ENCODE measurements at regions not wholly inside any gene's neighbourhood (a gene's known extent, or its start where the extent isn't known, plus 50 kb on each side); places are given as distances from the start of the nearest gene placed in this dataset.
"Not testable (repeated sequence)": the region's sequence is repeated elsewhere in the genome, so short reads cannot be mapped to it uniquely, and the experiment has no call there.

DNA sequence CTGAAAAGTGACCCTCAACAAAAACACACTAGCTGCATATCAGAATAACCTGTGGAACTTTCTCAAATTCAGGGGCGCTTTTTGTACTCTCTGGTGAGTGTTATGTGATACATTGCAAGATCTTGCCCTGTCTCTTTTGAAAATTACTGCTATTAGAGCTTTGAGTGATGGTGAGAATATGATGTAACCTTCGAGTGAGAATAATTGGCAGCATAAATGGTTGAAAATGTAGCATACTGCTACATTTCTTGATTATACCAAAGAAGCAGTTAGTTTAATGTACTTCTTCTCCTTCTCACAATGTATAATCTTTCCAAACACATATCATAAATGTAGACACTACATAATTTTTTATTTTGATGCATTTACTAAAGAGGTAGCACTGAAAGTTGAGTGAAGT lies 882.9 kb downstream of the FSTL5 start:
- no peak for DNase-seq
- intact Hi-C loops (cut with DNase I; ENCODE audit: low total_unique reads) = no loop called here
- TF ChIP-seq, protein P1, sequence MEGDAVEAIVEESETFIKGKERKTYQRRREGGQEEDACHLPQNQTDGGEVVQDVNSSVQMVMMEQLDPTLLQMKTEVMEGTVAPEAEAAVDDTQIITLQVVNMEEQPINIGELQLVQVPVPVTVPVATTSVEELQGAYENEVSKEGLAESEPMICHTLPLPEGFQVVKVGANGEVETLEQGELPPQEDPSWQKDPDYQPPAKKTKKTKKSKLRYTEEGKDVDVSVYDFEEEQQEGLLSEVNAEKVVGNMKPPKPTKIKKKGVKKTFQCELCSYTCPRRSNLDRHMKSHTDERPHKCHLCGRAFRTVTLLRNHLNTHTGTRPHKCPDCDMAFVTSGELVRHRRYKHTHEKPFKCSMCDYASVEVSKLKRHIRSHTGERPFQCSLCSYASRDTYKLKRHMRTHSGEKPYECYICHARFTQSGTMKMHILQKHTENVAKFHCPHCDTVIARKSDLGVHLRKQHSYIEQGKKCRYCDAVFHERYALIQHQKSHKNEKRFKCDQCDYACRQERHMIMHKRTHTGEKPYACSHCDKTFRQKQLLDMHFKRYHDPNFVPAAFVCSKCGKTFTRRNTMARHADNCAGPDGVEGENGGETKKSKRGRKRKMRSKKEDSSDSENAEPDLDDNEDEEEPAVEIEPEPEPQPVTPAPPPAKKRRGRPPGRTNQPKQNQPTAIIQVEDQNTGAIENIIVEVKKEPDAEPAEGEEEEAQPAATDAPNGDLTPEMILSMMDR (IDR thresholded peaks at IDR 0.05) = no peak
- no peak for TF ChIP-seq POLR2A (IDR thresholded peaks at IDR 0.05)
- TF ChIP-seq POLR2AphosphoS5 (IDR thresholded peaks at IDR 0.05) = no peak
- no peak for TF ChIP-seq EP300 (IDR thresholded peaks at IDR 0.05; ENCODE audit: low read depth)

DNA sequence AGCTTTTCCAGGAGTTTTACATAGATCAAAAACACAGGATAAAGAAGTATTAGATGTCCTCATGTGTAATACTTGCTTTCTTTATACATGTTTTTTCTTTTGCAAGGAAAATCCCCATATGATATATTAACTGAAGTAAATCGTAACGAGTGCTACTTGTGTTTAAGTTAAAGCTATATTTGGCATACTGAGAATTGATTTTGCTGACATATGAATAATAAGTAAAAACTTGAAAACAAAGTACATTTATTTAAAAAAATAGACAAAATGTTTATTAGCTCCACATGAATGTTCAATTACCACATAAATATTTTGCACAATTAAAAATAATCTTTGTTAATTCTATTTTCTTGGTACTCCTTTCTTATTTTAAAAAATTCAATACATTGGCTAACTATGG lies 884.7 kb downstream of the FSTL5 start:
- intact Hi-C loops (cut with DNase I; ENCODE audit: low total_unique reads) = no loop called here
- H3K4me1 ChIP-seq = no peaks in the 10 kb centered on the region
- no peaks in the 10 kb centered on the region for H3K36me3 ChIP-seq
- in situ Hi-C loops (cut with MboI; ENCODE audit: low pct_ligation_motif_present in 1 of 4, low pct_unique_long_range_greater_than_20kb in 1 of 4, low sequenced_read_pairs in 3 of 4) = no loop called here
- TF ChIP-seq POLR2A (IDR thresholded peaks at IDR 0.05) (no peak), POLR2AphosphoS5 (IDR thresholded peaks at IDR 0.05) (no peak), EP300 (IDR thresholded peaks at IDR 0.05; ENCODE audit: low read depth) (no peak)
- TF ChIP-seq, protein P1 (IDR thresholded peaks at IDR 0.05) = no peak
- no peak overlapping the region for H3K27ac ChIP-seq
- no peaks in the 10 kb centered on the region for H3K9me3 ChIP-seq
- no peak for DNase-seq
- WGBS, 2 donors (ENCODE audit: low coverage in 1 of 2) = 82% methylated on average over 2 of the region's 2 CpGs
- H3K4me3 ChIP-seq = no peak overlapping the region
- H3K27me3 ChIP-seq = no peaks in the 10 kb centered on the region

More for the DNA sequence above, 882.9 kb downstream of the FSTL5 start:
- no peaks in the 10 kb centered on the region for H3K4me1 ChIP-seq
- in situ Hi-C loops (cut with MboI; ENCODE audit: low pct_ligation_motif_present in 1 of 4, low pct_unique_long_range_greater_than_20kb in 1 of 4, low sequenced_read_pairs in 3 of 4) = no loop called here
- no peak overlapping the region for H3K4me3 ChIP-seq
- no peak overlapping the region for H3K27ac ChIP-seq
- 67 to 100% methylated on average over 1 to 2 of the region's 2 CpGs for WGBS, 2 donors (ENCODE audit: low coverage in 1 of 2)
- no peaks in the 10 kb centered on the region for H3K27me3 ChIP-seq
- H3K9me3 ChIP-seq = no peaks in the 10 kb centered on the region
- no peaks in the 10 kb centered on the region for H3K36me3 ChIP-seq

DNA sequence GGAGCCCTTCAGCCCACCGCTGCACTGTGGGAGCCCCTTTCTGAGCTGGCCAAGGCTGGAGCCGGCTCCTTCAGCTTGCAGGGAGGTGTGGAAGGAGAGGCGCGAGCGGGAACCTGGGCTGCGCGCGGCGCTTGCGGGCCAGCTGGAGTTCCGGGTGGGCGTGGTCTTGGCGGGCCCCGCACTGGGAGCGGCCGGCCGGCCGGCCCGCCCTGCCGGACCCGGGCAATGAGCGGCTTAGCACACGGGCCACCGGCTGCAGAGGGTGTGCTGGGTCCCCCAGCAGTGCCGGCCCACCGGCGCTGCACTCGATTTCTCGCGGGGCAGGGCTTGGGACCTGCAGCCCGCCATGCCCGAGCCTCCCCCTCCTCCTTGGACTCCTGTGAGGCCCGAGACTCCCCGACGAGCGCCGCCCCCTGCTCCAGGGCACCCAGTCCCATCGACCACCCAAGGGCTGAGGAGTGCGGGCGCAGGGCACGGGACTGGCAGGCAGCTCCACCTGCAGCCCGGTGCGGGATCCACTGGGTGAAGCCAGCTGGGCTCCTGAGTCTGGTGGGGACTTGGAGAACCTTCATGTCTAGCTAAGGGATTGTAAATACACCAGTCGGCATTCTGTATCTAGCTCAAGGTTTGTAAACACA lies 886.5 kb downstream of the FSTL5 start:
- DNase-seq; H3K9me3 ChIP-seq; H3K36me3 ChIP-seq; H3K27ac ChIP-seq; intact Hi-C loops (cut with DNase I; ENCODE audit: low total_unique reads); in situ Hi-C loops (cut with MboI; ENCODE audit: low pct_ligation_motif_present in 1 of 4, low pct_unique_long_range_greater_than_20kb in 1 of 4, low sequenced_read_pairs in 3 of 4); H3K4me3 ChIP-seq; H3K27me3 ChIP-seq; H3K4me1 ChIP-seq: not testable (repeated sequence)
- 97% methylated on average over 22 of the region's 44 CpGs; no CpG with 5 or more reads in 1 of the 2 donors for WGBS, 2 donors (ENCODE audit: low coverage in 1 of 2)

DNA sequence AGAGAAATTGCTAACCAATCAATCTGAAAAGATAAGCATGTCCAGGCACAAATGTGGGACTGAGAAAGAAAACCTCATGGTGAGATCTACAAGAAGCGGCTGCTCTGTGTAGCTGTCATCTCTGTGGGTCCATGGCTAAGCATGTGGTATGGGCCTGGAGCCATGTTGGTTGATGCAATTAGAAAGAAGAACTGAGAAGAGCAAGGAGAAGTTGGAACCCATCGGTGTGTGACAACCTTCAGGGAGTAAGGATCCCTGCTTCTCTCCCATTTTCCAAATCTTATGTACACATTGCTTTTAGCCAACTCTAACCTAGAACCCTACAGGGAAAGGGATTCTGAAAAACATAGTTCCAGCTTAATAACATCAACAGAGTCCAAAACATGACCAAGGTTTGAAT lies 890.2 kb downstream of the FSTL5 start:
- no peak for DNase-seq
- TF ChIP-seq POLR2AphosphoS5 (IDR thresholded peaks at IDR 0.05) (no peak), EP300 (IDR thresholded peaks at IDR 0.05; ENCODE audit: low read depth) (no peak), POLR2A (IDR thresholded peaks at IDR 0.05) (no peak)
- TF ChIP-seq, protein P1 (IDR thresholded peaks at IDR 0.05) = no peak
- WGBS, 2 donors (ENCODE audit: low coverage in 1 of 2) = 80 to 83% methylated on average over 2 of the region's 2 CpGs

DNA sequence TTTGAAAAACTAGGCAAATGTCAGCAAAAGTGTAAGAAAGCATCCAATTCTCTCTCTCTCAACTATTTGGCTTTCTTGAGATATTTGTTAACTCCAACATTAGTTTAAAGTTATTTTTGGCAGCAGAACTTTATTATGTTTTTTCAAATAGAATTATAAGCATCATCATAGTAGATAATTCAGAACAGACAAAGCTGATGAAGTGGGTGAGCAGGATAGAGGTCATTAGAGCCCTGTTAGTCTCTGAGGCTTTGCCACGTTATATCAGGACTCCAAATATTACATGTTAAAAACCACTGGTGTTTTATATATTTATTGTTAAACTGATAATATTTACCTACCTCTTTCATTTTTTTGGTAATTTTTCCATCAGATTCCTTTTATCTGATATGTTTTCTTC lies 903.0 kb downstream of the FSTL5 start:
- Histone ChIP-seq H3K9me3 (peaks cover 8 to 13% of the 10 kb centered on the region in 2 donors), H3K36me3 (no peaks in the 10 kb centered on the region), H3K4me1 (no peaks in the 10 kb centered on the region), H3K27ac (no peak overlapping the region), H3K4me3 (no peak overlapping the region), H3K27me3 (no peaks in the 10 kb centered on the region)
- in situ Hi-C loops (cut with MboI; ENCODE audit: low pct_ligation_motif_present in 1 of 4, low pct_unique_long_range_greater_than_20kb in 1 of 4, low sequenced_read_pairs in 3 of 4) = no loop called here
- intact Hi-C loops (cut with DNase I; ENCODE audit: low total_unique reads) = no loop called here
- TF ChIP-seq, protein P1 (IDR thresholded peaks at IDR 0.05) = no peak
- TF ChIP-seq EP300 (IDR thresholded peaks at IDR 0.05; ENCODE audit: low read depth) (no peak), POLR2A (IDR thresholded peaks at IDR 0.05) (no peak), POLR2AphosphoS5 (IDR thresholded peaks at IDR 0.05) (no peak)
- 54 to 75% methylated on average over 1 of the region's 1 CpG for WGBS, 2 donors (ENCODE audit: low coverage in 1 of 2)
- no peak for DNase-seq

More for the DNA sequence above, 890.2 kb downstream of the FSTL5 start:
- Histone ChIP-seq H3K27me3 (no peaks in the 10 kb centered on the region), H3K9me3 (no peaks in the 10 kb centered on the region), H3K36me3 (no peaks in the 10 kb centered on the region), H3K27ac (no peak overlapping the region), H3K4me1 (no peaks in the 10 kb centered on the region), H3K4me3 (no peak overlapping the region)
- intact Hi-C loops (cut with DNase I; ENCODE audit: low total_unique reads) = no loop called here
- in situ Hi-C loops (cut with MboI; ENCODE audit: low pct_ligation_motif_present in 1 of 4, low pct_unique_long_range_greater_than_20kb in 1 of 4, low sequenced_read_pairs in 3 of 4) = no loop called here
